GM21786 (cell line): ENCODE measurements at regions not wholly inside any gene's neighbourhood (a gene's known extent, or its start where the extent isn't known, plus 50 kb on each side); places are given as distances from the start of the nearest gene placed in this dataset.
"Not testable (repeated sequence)": the region's sequence is repeated elsewhere in the genome, so short reads cannot be mapped to it uniquely, and the experiment has no call there.

Experiments used
- ATAC-seq: cut with Tn5 transposase; IDR thresholded peaks from one replicate; pipeline ENCODE4 v1.9.1; 2021; ENCODE audit not compliant: unreplicated experiment

GRCh38 chr16:88241404-88242311 is 141.1 kb upstream of the ZNF469 start:
- not testable (repeated sequence) for ATAC-seq

DNA sequence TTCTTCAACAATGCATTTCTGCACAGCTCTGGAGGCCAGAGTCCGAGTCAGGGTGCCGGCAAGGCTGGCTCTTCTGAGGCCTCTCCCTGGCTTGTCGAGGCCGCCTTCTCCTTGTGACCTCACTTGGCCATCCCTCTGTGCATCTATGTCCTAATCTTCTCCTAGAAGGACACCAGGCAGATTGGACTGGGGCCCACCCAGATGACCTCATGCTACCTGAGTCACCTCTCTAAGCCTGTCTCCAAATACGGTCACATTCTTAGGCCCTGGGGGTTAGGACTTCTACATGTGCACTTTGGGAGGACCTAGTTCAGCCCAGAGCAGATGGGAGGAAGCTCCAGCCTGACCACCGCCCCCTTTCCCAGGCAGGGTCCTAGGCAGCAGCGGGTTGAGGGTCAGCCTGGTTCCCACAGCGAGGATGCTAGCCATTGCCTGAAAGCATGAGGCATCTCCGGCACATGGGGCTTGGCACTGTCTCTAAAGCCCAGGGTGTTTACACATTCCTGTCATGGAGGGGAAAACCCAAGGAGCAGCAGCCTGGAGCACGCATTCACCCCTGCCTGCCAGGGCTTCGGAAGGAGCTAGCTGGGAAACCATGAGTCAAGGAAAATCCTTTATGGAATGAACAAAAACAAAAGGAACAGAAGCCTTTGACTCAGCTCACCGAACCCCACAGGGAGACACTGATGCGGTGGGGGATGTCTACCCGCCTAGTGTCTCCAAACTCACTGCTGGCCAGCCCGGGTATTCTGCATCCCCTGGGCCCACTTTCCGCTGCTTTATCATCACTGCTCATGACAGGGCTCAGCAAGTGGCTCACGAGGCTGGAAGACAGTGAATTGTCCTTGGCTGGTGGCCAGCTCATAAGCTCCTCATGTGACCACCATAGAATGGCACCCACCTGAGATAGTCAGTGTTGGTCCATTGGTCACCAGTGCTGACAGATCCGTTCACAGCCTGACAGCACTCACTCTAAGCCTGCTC is 140.2 kb upstream of the ZNF469 start:
- ATAC-seq: not testable (repeated sequence)

DNA sequence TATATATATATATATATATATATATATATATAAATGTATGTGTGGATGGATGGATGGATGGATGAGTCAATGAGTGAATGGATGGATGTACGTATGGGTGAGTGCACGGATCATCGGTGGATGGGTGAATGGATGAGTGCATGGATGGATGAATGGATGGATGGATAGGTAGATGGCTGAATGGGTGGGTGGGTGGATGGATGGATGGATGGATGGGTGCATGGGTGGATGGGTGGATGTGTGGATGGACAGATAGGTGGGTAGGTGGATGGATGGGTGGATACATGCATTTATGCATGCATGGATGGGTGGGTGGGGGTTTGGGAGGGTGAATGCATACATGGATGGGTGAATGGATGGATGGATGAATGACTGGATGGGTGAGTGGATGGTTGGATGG is 138.8 kb upstream of the ZNF469 start:
- ATAC-seq: not testable (repeated sequence)

DNA sequence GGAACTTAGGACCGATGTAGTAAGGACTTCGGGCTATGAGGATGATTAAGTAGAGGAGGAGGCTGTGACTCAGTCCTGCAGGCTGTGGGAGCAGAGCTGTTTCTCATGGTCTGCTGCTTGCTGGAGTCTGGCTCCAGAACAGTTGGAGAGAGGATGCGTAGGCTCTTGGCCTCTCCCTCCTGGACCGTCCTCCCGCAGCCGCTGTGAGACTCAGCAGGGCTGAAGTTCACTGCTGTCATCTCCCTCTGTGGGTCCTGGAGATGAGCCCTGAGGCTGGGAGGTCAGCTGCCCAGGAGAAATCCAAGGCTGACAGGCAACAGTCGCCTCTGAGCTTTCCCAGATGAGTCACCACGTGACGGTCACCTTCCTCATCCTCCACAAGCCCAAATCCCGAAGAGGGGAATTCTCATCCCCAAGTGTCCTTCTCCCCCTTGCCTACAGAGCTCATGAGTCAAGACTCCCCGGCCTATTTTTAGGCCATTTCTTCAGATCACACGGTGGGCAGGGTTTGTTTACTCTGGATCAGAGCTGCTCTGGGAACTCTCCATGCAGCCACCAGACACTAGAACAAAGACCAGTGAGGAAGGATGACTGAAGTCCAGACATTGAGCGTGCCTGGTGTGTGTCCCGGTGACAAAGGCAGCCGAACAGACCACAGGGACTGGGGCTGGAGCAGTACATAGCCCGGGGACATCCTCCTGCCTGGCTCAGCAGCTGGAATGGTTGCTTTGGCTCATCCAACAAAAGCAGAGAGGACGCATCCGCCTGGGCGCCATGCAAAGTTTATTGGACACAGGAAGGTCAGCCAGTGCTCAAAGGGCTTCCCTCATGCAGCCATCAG is 137.3 kb upstream of the ZNF469 start:
- not testable (repeated sequence) for ATAC-seq

GRCh38 chr16:88246955-88247582 is 135.7 kb upstream of the ZNF469 start:
- ATAC-seq: not testable (repeated sequence)

- not testable (repeated sequence) for ATAC-seq
Measured at GRCh38 chr16:88247583-88247966, 135.2 kb upstream of the ZNF469 start.

- ATAC-seq: not testable (repeated sequence)
Measured at GRCh38 chr16:88248761-88249160, 134.0 kb upstream of the ZNF469 start.

- not testable (repeated sequence) for ATAC-seq
Measured at GRCh38 chr16:88250381-88250780, 132.4 kb upstream of the ZNF469 start.

DNA sequence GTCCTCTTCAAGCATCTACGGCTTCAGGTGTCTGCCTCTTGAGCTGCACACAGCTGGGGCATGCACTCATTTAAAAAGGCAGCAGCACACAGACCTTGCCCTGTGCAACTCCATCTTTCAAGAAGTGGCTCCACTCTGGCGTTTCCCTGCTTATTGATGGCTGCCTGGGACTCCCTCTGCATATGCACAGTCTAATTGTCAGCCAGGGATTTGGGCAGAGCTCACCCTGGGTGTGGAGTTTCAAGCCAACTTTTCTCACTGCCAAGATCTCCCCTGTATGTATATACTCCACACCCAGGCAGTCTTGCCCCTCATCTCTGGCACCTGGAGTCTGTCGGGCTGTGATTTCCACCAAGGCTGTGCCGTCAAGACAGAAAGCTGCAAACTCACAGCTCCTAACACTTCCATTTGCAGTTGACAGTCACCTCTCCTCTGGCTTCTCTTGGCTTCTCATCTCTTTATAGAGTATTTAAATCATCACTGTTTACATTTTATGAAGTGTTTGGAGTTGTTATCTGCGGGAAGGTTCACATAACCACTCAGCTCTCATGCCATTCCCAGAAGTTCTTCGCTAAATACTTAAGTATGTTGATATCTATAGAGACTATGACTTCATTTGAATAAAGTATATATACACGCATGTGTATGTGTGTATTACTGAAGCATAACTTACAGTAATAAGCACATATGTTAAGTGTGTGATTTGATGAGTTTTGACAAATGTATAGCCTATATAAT is 130.5 kb upstream of the ZNF469 start:
- not testable (repeated sequence) for ATAC-seq

DNA sequence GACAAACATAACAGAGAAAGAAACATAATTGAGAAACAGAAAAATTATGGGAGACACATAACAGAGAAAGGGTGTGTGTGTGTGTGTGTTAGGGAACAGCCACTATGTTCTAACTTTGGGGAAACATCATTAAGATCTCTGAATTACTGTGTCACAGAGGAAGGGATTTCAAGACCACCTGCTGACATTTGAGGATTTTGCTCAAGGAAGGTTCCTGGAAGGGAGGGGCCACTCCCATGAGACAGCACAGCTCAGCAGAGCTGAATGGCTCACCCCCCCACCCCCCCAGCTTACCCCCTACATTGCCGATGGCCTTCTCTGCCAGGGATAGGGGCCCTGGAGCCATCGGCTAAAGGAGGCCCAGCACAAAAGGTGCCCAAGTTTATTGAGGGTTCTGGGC is 124.6 kb upstream of the ZNF469 start:
- ATAC-seq: not testable (repeated sequence)

- ATAC-seq: not testable (repeated sequence)
Measured at GRCh38 chr16:88258764-88259525, 123.8 kb upstream of the ZNF469 start.

GRCh38 chr16:88259538-88259937 is 123.2 kb upstream of the ZNF469 start:
- not testable (repeated sequence) for ATAC-seq

DNA sequence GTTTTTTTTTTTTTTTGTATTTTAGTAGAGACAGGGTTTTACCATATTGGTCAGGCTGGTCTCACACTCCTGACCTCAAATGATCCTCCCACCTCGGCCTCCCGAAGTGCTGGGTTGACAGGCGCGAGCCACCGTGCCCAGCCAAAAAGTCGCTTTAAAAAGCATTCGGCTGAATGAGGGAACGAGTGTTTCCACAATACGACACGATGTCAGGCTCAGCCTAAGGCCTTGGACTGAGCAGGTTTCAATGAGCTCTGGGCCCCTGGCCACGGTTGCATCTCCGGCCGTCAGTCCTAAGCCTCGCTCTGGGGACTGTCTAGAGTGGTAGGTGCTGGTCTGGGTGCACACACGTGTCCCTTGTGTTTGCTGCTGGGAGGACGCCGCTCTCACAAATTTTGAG is 122.6 kb upstream of the ZNF469 start:
- ATAC-seq: not testable (repeated sequence)

- ATAC-seq: not testable (repeated sequence)
Measured at GRCh38 chr16:88260881-88261665, 121.7 kb upstream of the ZNF469 start.

DNA sequence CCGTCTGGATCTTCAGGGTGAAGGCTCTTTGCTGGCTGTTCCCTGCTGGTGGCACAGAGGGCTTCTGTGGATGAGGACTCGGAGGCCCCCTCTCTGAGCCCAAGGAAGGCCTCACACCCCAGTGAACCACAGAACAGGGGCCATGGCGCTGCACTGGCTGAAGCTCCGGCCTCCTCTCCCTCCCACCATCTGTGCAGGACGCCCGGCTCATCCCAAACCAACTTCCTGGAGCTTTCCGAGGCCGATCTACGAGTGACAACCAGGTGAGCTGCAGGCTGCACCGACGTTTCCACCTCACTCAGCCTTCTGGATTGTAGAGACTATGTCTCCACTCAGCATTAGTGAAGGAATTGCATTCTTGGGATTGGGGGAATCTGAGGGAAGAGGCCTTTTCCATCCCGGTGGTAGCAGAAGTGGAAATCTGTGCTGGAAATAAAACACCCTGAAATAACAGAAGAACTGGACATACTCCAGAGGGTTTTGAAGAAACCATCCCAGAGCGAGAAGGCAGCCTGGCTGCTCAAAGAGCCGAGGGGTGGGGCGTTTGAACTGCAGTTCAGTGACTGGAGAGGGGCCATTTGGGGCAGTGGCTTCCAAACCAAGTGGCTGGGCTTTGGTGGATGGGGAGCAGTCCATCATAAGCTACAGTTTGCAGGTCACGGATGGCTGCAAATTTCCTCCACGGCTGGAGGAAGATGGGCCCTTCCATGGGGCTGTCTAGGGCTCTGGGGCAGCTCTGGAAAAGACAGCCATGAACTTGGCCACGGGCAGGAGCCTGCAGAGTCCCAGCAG is 120.7 kb upstream of the ZNF469 start:
- not testable (repeated sequence) for ATAC-seq

DNA sequence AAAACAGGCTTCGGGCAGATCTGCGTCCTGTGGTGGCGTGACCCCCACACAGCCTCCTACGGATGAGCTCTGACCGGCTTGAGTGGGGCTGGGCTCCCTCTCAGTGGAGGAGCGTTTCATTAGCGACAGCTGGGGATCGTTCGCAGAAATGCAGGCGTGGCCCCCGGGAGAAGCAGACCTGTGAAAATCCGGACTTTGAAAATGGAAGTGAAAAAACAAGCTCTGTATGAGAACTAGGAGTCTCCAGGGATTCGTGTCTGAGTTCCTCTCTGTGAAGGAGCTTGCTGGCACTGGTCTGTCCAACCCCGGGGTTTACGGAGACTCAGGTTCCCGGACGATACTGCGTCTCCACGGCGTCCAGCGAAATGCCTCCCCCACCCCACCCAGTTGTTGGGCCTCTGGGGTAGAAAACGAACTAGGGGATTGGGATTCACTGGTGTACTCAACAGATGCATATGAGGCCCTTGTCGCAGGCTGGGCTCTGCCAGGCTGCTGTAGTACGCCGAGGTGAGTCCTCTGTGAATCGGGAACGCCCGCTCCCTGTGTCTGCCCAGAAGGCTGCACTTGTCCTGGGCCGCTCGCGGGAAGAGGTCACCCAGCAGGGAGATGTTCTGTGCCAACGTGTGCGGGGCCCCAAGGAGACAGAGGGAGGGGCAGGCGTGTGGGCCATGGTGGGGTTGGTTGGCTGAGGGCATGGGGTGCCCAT is 119.7 kb upstream of the ZNF469 start:
- ATAC-seq: not testable (repeated sequence)
